ENCODE measurements at regions not wholly inside any gene's neighbourhood (a gene's known extent, or its start where the extent isn't known, plus 50 kb on each side); places are given as distances from the start of the nearest gene placed in this dataset.

DNA sequence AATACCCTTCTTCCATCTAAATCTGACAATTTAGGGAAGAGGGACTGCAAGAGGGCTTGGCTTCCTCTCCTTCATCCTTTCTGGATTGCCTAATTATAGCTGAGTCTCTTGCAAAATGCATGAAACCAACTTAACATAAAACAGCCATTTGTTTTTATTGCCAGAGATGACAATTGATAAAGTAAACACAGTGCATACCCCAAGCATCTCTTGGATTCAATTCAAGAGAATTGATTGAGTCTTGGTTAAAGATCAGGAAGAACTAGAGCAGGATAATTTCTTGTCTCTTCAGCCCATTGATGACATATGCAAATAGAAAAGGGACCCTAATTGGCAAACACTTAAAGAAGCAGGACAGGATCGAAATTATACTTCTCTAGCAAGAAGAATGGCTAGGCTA is 617.1 kb upstream of the PTBP2 start:
- no peaks in the 10 kb centered on the region for H3K79me2 ChIP-seq (ENCODE audit: control insufficient read depth, insufficient read depth, low read length)
- no peak overlapping the region for H3K4me3 ChIP-seq (replicated peaks in 1 of 3; ENCODE audit: insufficient read depth in 1 of 3, low read depth in 1 of 3, low read length in 3 of 3)
- H3K9me3 ChIP-seq (replicated peaks; ENCODE audit: control insufficient read depth, insufficient read depth, low read length) = no peaks in the 10 kb centered on the region
- H3K27ac ChIP-seq (ENCODE audit: insufficient read depth, low read depth, low read length) = no peak overlapping the region
- H3K4me2 ChIP-seq (ENCODE audit: insufficient read depth, low read length) = no peak overlapping the region
- no peak for DNase-seq (ENCODE audit: low read depth, low spot score)
- H2AFZ ChIP-seq (ENCODE audit: low read depth, low read length) = no peak overlapping the region
- no peaks in the 10 kb centered on the region for H4K20me1 ChIP-seq (replicated peaks; ENCODE audit: control insufficient read depth, extremely low read depth, insufficient read depth, low read length)
- H3K9ac ChIP-seq (replicated peaks; ENCODE audit: extremely low read depth, insufficient read depth, low read length) = no peak overlapping the region
- ChIA-PET CTCF (interaction anchor here (1.3 kb wide), 1 partner anchor 12 kb away, joined by 4 read pairs; no protein-coding TSS in a partner anchor), POLR2A (no interaction called here)
- no TSS peak for BruUV-seq (replicated peaks)
- no peaks in the 10 kb centered on the region for H3K4me1 ChIP-seq (ENCODE audit: control insufficient read depth, extremely low read depth, insufficient read depth, low read length)
- H3K9me1 ChIP-seq (replicated peaks; ENCODE audit: control insufficient read depth, extremely low read depth, insufficient read depth, low read length) = no peaks in the 10 kb centered on the region
- intact Hi-C loops (cut with micrococcal nuclease) = no loop called here
- no peaks in the 10 kb centered on the region for H3K27me3 ChIP-seq (ENCODE audit: control insufficient read depth in 2 of 2, insufficient read depth in 2 of 2, low read length in 2 of 2)
- TF ChIP-seq POLR2AphosphoS5 (IDR thresholded peaks at IDR 0.05; ENCODE audit: insufficient read depth, low read depth, low read length) = no peak
- TF ChIP-seq, protein P1, sequence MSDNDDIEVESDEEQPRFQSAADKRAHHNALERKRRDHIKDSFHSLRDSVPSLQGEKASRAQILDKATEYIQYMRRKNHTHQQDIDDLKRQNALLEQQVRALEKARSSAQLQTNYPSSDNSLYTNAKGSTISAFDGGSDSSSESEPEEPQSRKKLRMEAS (IDR thresholded peaks at IDR 0.05; ENCODE audit: insufficient read depth, insufficient read length) = no peak
- TF ChIP-seq POLR2A (IDR thresholded peaks at IDR 0.05; ENCODE audit: low read depth, low read length) = no peak
- TF ChIP-seq, protein P2, sequence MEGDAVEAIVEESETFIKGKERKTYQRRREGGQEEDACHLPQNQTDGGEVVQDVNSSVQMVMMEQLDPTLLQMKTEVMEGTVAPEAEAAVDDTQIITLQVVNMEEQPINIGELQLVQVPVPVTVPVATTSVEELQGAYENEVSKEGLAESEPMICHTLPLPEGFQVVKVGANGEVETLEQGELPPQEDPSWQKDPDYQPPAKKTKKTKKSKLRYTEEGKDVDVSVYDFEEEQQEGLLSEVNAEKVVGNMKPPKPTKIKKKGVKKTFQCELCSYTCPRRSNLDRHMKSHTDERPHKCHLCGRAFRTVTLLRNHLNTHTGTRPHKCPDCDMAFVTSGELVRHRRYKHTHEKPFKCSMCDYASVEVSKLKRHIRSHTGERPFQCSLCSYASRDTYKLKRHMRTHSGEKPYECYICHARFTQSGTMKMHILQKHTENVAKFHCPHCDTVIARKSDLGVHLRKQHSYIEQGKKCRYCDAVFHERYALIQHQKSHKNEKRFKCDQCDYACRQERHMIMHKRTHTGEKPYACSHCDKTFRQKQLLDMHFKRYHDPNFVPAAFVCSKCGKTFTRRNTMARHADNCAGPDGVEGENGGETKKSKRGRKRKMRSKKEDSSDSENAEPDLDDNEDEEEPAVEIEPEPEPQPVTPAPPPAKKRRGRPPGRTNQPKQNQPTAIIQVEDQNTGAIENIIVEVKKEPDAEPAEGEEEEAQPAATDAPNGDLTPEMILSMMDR (IDR thresholded peaks at IDR 0.05; ENCODE audit: extremely low read depth in 1 of 2, insufficient read depth in 1 of 2, low read depth in 1 of 2, low read length in 2 of 2) = no peak
- TF ChIP-seq FOS (IDR thresholded peaks at IDR 0.05; ENCODE audit: borderline replicate concordance, insufficient read depth, low read length) = no peak
- no peak for TF ChIP-seq MYC (IDR thresholded peaks at IDR 0.05; ENCODE audit: low read depth, low read length)
- TF ChIP-seq JUN (IDR thresholded peaks at IDR 0.05; ENCODE audit: borderline replicate concordance, insufficient read depth, insufficient read length, low read depth) = no peak
- no peak for TF ChIP-seq GATA2 (IDR thresholded peaks at IDR 0.05; ENCODE audit: insufficient read depth, insufficient read length, low read depth, low read length)
- TF ChIP-seq EZH2 (IDR thresholded peaks at IDR 0.05; ENCODE audit: borderline replicate concordance, low read depth, low read length, severe bottlenecking) = no peak
- FAIRE-seq = no peak
- dilution Hi-C loops (cut with MboI; ENCODE audit: extremely low pct_ligation_motif_present, low sequenced_read_pairs) = no loop called here
- no peaks in the 10 kb centered on the region for H3K36me3 ChIP-seq (ENCODE audit: control insufficient read depth in 2 of 2, extremely low read depth in 1 of 2, insufficient read depth in 2 of 2, low read length in 2 of 2)

Measured in endothelial cell of umbilical vein (primary cell).